ENCODE measurements at regions not wholly inside any gene's neighbourhood (a gene's known extent, or its start where the extent isn't known, plus 50 kb on each side); places are given as distances from the start of the nearest gene placed in this dataset.
"Not testable (repeated sequence)": the region's sequence is repeated elsewhere in the genome, so short reads cannot be mapped to it uniquely, and the experiment has no call there.

- H3K27ac Mint-ChIP-seq, result no peak overlapping the region
- H3K36me3 Mint-ChIP-seq, result no peaks in the 10 kb centered on the region
- ATAC-seq (no peak), DNase-seq (ENCODE audit: low spot score in 2 of 2) (no peak)
- peaks cover 0 to 4% of the 10 kb centered on the region in 2 donors for H3K9me3 Mint-ChIP-seq
Measured at GRCh38 chr6:81594501-81594900, 158.0 kb downstream of the TENT5A start.

GRCh38 chr6:81590314-81590691 is 162.2 kb downstream of the TENT5A start:
- H3K9me3 Mint-ChIP-seq, result peaks cover 5 to 7% of the 10 kb centered on the region in 2 donors
- DNase-seq (ENCODE audit: low spot score in 2 of 2) (no peak), ATAC-seq (no peak)
- H3K36me3 Mint-ChIP-seq, result no peaks in the 10 kb centered on the region
- no peak overlapping the region for H3K27ac Mint-ChIP-seq

GRCh38 chr6:81589465-81590313 is 162.8 kb downstream of the TENT5A start:
- no peaks in the 10 kb centered on the region for H3K36me3 Mint-ChIP-seq
- ATAC-seq (no peak), DNase-seq (ENCODE audit: low spot score in 2 of 2) (no peak)
- H3K9me3 Mint-ChIP-seq, result peaks cover 6 to 10% of the 10 kb centered on the region in 2 donors
- H3K27ac Mint-ChIP-seq, result no peak overlapping the region

- Mint-ChIP-seq H3K9me3 (peaks cover 15 to 18% of the 10 kb centered on the region in 2 donors), H3K36me3 (peaks cover 9 to 13% of the 10 kb centered on the region in 2 donors)
- ATAC-seq; H3K27ac Mint-ChIP-seq; DNase-seq (ENCODE audit: low spot score in 2 of 2): not testable (repeated sequence)
Measured at GRCh38 chr6:81585686-81586085, 166.8 kb downstream of the TENT5A start.

- not testable (repeated sequence) for DNase-seq (ENCODE audit: low spot score in 2 of 2); H3K27ac Mint-ChIP-seq; ATAC-seq
- Mint-ChIP-seq H3K9me3 (peaks cover 21 to 24% of the 10 kb centered on the region in 2 donors), H3K36me3 (peaks cover 9 to 24% of the 10 kb centered on the region in 2 donors)
Measured at GRCh38 chr6:81584156-81584555, 168.3 kb downstream of the TENT5A start.

- no peak for ATAC-seq
- DNase-seq (ENCODE audit: low spot score in 2 of 2), result no peak
- Mint-ChIP-seq H3K27ac (no peak overlapping the region), H3K36me3 (peaks cover 0 to 11% of the 10 kb centered on the region in 2 donors), H3K9me3 (peaks cover 10 to 16% of the 10 kb centered on the region in 2 donors)
Measured at GRCh38 chr6:81575442-81575841, 177.0 kb downstream of the TENT5A start.

- no peak for ATAC-seq
- H3K27ac Mint-ChIP-seq, result no peak overlapping the region
- peaks cover 6 to 10% of the 10 kb centered on the region in 2 donors for H3K9me3 Mint-ChIP-seq
Measured at GRCh38 chr6:81572020-81572419, 180.5 kb downstream of the TENT5A start.

GRCh38 chr6:81570681-81571080 is 181.8 kb downstream of the TENT5A start:
- peaks cover under 1 to 4% of the 10 kb centered on the region in 2 donors for H3K9me3 Mint-ChIP-seq
- H3K36me3 Mint-ChIP-seq, result no peaks in the 10 kb centered on the region
- DNase-seq (ENCODE audit: low spot score in 2 of 2) (no peak), ATAC-seq (no peak)
- H3K27ac Mint-ChIP-seq, result no peak overlapping the region

More at GRCh38 chr6:81572020-81572419, 180.5 kb downstream of the TENT5A start:
- no peak for DNase-seq (ENCODE audit: low spot score in 2 of 2)
- H3K36me3 Mint-ChIP-seq, result no peaks in the 10 kb centered on the region

GRCh38 chr6:81568973-81569372 is 183.5 kb downstream of the TENT5A start:
- ATAC-seq, result no peak
- Mint-ChIP-seq H3K27ac (no peak overlapping the region), H3K36me3 (no peaks in the 10 kb centered on the region), H3K9me3 (peaks cover 0 to 4% of the 10 kb centered on the region in 2 donors)
- no peak for DNase-seq (ENCODE audit: low spot score in 2 of 2)

GRCh38 chr6:81565071-81565470 is 187.4 kb downstream of the TENT5A start:
- no peak overlapping the region for H3K27ac Mint-ChIP-seq
- no peaks in the 10 kb centered on the region for H3K36me3 Mint-ChIP-seq
- no peak for ATAC-seq
- DNase-seq (ENCODE audit: low spot score in 2 of 2), result no peak
- H3K9me3 Mint-ChIP-seq, result peaks cover 0 to 4% of the 10 kb centered on the region in 2 donors

GRCh38 chr6:81564470-81565068 is 187.9 kb downstream of the TENT5A start:
- ATAC-seq (no peak), DNase-seq (ENCODE audit: low spot score in 2 of 2) (no peak)
- Mint-ChIP-seq H3K27ac (no peak overlapping the region), H3K36me3 (no peaks in the 10 kb centered on the region), H3K9me3 (peaks cover 0 to 4% of the 10 kb centered on the region in 2 donors)

GRCh38 chr6:81562169-81562568 is 190.3 kb downstream of the TENT5A start:
- no peaks in the 10 kb centered on the region for H3K9me3 Mint-ChIP-seq
- no peaks in the 10 kb centered on the region for H3K36me3 Mint-ChIP-seq
- DNase-seq (ENCODE audit: low spot score in 2 of 2) (no peak), ATAC-seq (no peak)
- H3K27ac Mint-ChIP-seq, result no peak overlapping the region

GRCh38 chr6:81561731-81562130 is 190.8 kb downstream of the TENT5A start:
- H3K27ac Mint-ChIP-seq, result no peak overlapping the region
- ATAC-seq, result no peak
- DNase-seq (ENCODE audit: low spot score in 2 of 2), result no peak
- no peaks in the 10 kb centered on the region for H3K9me3 Mint-ChIP-seq
- H3K36me3 Mint-ChIP-seq, result no peaks in the 10 kb centered on the region

- ATAC-seq, result no peak
- no peaks in the 10 kb centered on the region for H3K36me3 Mint-ChIP-seq
- no peaks in the 10 kb centered on the region for H3K9me3 Mint-ChIP-seq
- H3K27ac Mint-ChIP-seq, result no peak overlapping the region
- DNase-seq (ENCODE audit: low spot score in 2 of 2), result no peak
Measured at GRCh38 chr6:81561071-81561564, 191.4 kb downstream of the TENT5A start.

- Mint-ChIP-seq H3K36me3 (no peaks in the 10 kb centered on the region), H3K9me3 (no peaks in the 10 kb centered on the region), H3K27ac (no peak overlapping the region)
- DNase-seq (ENCODE audit: low spot score in 2 of 2) (no peak), ATAC-seq (no peak)
Measured at GRCh38 chr6:81557811-81558210, 194.7 kb downstream of the TENT5A start.

- ATAC-seq (no peak), DNase-seq (ENCODE audit: low spot score in 2 of 2) (no peak)
- no peaks in the 10 kb centered on the region for H3K36me3 Mint-ChIP-seq
- peaks cover 0 to 6% of the 10 kb centered on the region in 2 donors for H3K9me3 Mint-ChIP-seq
- H3K27ac Mint-ChIP-seq, result no peak overlapping the region
Measured at GRCh38 chr6:81556551-81556950, 195.9 kb downstream of the TENT5A start.

GRCh38 chr6:81553216-81553615 is 199.3 kb downstream of the TENT5A start:
- Mint-ChIP-seq H3K36me3 (no peaks in the 10 kb centered on the region), H3K27ac (no peak overlapping the region), H3K9me3 (peaks cover 6 to 9% of the 10 kb centered on the region in 2 donors)
- DNase-seq (ENCODE audit: low spot score in 2 of 2) (no peak), ATAC-seq (no peak)

All from activated naive CD4-positive, alpha-beta T cell treated with anti-CD3 and anti-CD28 coated beads, Interleukin-2, amount 50 U/mL, for 72 hours (primary cell).